Right forelimb (tissue), 1 donor: ENCODE measurements at regions not wholly inside any gene's neighbourhood (a gene's known extent, or its start where the extent isn't known, plus 50 kb on each side); places are given as distances from the start of the nearest gene placed in this dataset.

ENCODE experiments used
- DNase-seq: peaks from one replicate; pipeline ENCODE4 v3.0.0-alpha.2; 2018

GRCh38 chr5:158552241-158552640 is 547.5 kb downstream of the EBF1 start:
- no peak for DNase-seq

GRCh38 chr5:158549311-158549710 is 550.4 kb downstream of the EBF1 start:
- no peak for DNase-seq

GRCh38 chr5:158546748-158547147 is 553.0 kb downstream of the EBF1 start:
- no peak for DNase-seq

GRCh38 chr5:158545949-158546530 is 553.7 kb downstream of the EBF1 start:
- no peak for DNase-seq

- no peak for DNase-seq
Measured at GRCh38 chr5:158544388-158545339, 555.1 kb downstream of the EBF1 start.

- DNase-seq: no peak
Measured at GRCh38 chr5:158543539-158544387, 556.0 kb downstream of the EBF1 start.

- no peak for DNase-seq
Measured at GRCh38 chr5:158541536-158542297, 558.0 kb downstream of the EBF1 start.

GRCh38 chr5:158538506-158539074 is 561.1 kb downstream of the EBF1 start:
- DNase-seq: no peak

- no peak for DNase-seq
Measured at GRCh38 chr5:158537366-158537765, 562.4 kb downstream of the EBF1 start.

- DNase-seq: no peak
Measured at GRCh38 chr5:158534203-158534602, 565.5 kb downstream of the EBF1 start.

- DNase-seq: no peak
Measured at GRCh38 chr5:158532739-158533138, 567.0 kb downstream of the EBF1 start.

GRCh38 chr5:158531860-158532259 is 567.9 kb downstream of the EBF1 start:
- DNase-seq: no peak

- DNase-seq: no peak
Measured at GRCh38 chr5:158530115-158530514, 569.6 kb downstream of the EBF1 start.

GRCh38 chr5:158529454-158529853 is 570.3 kb downstream of the EBF1 start:
- no peak for DNase-seq

GRCh38 chr5:158525663-158526062 is 574.1 kb downstream of the EBF1 start:
- no peak for DNase-seq

GRCh38 chr5:158524070-158524469 is 575.6 kb downstream of the EBF1 start:
- DNase-seq: no peak

GRCh38 chr5:158522776-158523175 is 576.9 kb downstream of the EBF1 start:
- DNase-seq: peak; percentile 83

- no peak for DNase-seq
Measured at GRCh38 chr5:158521995-158522394, 577.7 kb downstream of the EBF1 start.

- no peak for DNase-seq
Measured at GRCh38 chr5:158519433-158520021, 580.2 kb downstream of the EBF1 start.

- DNase-seq: no peak
Measured at GRCh38 chr5:158516521-158516920, 583.2 kb downstream of the EBF1 start.

GRCh38 chr5:158514986-158515359 is 584.7 kb downstream of the EBF1 start:
- no peak for DNase-seq
